ENCODE measurements at regions not wholly inside any gene's neighbourhood (a gene's known extent, or its start where the extent isn't known, plus 50 kb on each side); places are given as distances from the start of the nearest gene placed in this dataset.

- DNase-seq, result no peak
These were observed 475.2 kb downstream of the CDK5RAP2 start for GRCh38 chr9:120104771-120105170.

DNA sequence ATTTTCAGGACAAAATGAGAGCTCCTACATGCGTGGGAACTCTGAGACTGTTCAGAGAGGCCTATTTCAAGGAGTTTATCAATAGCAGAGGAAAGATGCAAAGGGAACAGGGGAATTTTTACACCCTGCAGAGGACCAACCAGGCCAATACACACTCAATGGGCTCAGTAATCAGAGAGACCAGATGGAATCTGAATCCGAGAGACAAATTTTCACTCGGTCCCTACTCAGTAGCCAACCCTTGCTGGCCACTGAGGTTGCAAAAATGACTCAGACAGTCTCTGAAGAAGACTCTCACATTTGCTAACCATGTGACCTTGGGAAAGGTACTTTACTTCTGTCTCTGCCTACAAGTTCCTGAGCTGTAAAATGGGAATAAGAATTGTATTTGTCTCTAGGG is 479.4 kb downstream of the CDK5RAP2 start:
- no peak for DNase-seq

- DNase-seq, result peak; percentile 33
These were observed 480.9 kb downstream of the CDK5RAP2 start for GRCh38 chr9:120099065-120099464.

- DNase-seq, result no peak
These were observed 481.4 kb downstream of the CDK5RAP2 start for GRCh38 chr9:120098584-120098983.

DNA sequence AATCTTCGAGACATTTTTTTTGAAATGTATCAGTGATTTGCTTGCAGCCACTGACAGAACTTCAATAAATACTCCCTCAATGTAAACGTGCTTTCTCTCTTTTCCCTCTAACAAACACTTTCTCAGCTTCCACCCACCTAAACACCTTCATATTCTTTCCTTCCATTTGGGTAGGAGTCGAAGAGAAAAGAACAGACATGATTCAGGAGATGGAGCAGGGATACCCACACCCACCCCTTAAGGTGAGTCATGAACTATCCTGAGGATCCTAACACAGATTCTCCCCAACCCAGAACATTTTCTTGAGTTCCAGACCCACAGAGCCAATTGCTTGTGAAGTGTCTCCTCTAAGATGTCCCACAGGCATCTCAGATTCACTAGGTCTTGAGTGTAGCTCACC is 488.8 kb downstream of the CDK5RAP2 start:
- DNase-seq, result no peak

DNA sequence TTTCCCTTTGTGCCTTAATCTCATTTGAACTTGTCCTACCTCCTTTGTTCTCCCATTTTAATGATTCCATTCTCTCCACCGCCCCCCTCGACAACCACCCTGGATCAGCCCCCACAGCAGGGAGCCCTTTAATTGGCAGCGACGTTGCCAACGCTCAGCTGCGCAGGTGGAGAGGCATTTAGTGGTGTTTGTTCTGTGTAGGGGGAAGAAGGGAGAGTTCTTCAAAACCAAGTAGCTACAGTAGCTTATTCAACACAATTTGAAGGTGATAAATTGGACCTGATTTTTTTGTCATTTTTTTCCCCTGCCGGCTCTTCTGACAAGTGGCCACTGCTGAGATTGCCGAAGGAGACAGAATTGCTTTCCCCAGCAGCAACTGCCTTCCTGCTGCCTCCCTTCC is 499.1 kb downstream of the CDK5RAP2 start:
- DNase-seq, result no peak

DNA sequence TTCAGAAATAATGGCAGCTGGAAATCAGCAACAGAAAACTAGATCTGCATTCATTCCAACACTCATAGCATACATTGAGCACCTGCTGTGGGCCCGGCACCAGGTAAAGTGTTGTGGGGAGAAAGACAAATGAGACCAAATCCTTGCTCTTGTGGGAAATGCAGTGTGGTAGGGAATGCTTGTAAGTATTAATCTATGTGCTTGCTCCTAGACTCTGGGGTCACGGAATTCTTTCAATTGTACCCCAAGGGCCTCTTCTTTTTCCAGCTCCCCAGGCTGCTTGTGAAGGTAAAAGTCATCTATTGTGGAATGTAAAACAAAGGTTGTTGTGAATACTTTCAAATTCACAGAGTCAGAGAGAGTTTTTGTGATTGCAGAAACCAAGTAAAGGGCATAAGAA is 501.9 kb downstream of the CDK5RAP2 start:
- no peak for DNase-seq

- DNase-seq, result no peak
These were observed 508.2 kb downstream of the CDK5RAP2 start for GRCh38 chr9:120071760-120072159.

GRCh38 chr9:120066315-120066714 is 513.7 kb downstream of the CDK5RAP2 start:
- DNase-seq, result no peak

DNA sequence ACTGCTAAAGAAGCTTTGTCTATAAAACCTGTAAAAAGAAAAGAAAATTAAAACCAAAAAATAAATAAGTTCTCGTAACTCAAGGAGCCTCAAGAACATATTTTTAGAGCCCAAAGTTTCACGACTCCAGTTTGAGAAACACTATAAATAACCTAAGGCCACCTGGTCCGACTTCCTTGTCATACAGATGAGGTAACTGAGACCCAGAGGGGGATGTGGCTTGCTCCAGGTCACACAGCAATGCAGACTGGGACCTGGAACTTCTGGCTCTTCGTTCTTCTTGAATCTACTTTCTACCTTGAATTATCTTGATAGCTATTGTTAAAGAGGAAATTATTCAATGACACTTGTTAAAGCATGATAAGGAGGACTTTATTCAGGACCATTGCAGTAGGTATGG is 514.8 kb downstream of the CDK5RAP2 start:
- DNase-seq, result no peak

- no peak for DNase-seq
These were observed 535.0 kb downstream of the CDK5RAP2 start for GRCh38 chr9:120045011-120045410.

GRCh38 chr9:120043448-120043847 is 536.5 kb downstream of the CDK5RAP2 start:
- peak; percentile 58 for DNase-seq

DNA sequence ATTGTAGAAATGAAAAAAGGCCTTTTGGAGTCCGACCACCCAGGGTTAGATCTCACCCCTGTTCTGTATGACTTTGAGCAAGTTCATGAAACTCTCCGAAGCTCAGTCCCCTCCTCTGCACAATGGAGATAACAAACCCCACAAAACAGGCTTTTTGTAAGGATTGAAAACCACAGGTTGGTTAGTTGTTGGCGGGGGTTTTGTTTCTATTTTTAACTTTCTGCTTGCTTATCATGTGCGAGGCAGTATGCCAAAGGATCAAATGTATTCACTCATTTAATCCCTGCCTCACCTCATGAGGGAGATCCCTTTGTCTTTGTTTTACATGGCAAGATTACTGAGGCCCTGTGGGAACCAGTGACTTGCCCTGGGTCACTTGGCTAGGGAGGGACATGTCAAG is 539.1 kb downstream of the CDK5RAP2 start:
- no peak for DNase-seq

DNA sequence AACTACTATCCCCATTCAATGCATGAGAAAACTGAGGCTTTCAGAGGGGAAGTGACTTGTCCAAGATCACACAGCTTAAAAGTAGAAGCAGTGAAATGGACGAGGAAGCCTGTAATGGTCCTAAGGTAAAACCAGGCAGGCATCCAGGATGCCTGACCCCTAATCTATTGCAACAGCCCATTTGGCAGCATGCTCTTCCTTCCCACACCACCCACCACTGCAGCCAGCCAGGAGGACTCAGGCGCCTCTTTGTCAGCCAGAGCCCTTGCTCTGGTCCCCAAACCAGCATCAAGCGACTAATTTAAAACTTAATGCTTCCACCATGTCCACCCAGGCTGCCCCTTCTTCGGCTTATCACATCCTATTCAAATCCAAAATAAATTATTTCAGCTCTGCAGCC is 541.6 kb downstream of the CDK5RAP2 start:
- DNase-seq, result no peak

DNA sequence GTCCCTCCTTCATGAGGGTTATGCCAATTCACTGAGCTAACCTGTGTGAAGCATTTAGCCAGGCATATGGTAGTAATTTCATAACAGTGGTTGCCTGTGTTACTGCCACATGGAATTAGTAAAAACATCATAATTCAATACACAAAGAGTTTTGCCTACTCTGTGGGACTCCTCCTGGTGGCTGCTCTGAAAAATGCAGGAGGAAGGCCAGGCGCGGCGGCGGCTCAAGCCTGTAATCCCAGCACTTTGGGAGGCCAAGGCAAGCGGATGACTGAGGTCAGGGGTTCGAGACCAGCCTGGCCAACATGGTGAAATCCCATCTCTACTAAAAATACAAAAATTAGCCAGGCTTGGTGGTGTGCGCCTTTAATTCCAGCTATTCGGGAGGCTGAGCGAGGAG is 547.3 kb downstream of the CDK5RAP2 start:
- DNase-seq, result no peak

- DNase-seq, result no peak
These were observed 549.1 kb downstream of the CDK5RAP2 start for GRCh38 chr9:120030847-120031246.

GRCh38 chr9:120018550-120018949 is 561.4 kb downstream of the CDK5RAP2 start:
- no peak for DNase-seq

GRCh38 chr9:120018037-120018436 is 561.9 kb downstream of the CDK5RAP2 start:
- DNase-seq, result no peak

DNA sequence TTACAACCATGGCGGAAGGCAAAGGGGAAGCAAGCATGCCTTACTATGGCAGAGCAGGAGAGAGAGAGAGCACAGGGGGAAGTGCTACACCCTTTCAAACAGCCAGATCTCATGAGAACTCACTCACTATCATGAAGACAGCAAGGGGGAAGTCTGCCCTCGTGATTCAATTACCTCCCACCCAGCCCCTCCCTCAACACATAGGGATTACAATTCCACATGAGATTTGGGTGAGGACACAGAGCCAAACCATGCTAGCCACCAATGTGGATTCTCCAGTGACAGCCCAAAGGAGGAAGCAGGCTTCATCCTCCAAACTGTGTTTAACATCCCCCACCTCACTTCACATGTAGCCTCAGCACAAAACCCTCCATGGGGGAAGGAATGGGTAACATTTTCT is 563.7 kb downstream of the CDK5RAP2 start:
- no peak for DNase-seq

- DNase-seq, result no peak
These were observed 565.2 kb downstream of the CDK5RAP2 start for GRCh38 chr9:120014796-120015195.

DNA sequence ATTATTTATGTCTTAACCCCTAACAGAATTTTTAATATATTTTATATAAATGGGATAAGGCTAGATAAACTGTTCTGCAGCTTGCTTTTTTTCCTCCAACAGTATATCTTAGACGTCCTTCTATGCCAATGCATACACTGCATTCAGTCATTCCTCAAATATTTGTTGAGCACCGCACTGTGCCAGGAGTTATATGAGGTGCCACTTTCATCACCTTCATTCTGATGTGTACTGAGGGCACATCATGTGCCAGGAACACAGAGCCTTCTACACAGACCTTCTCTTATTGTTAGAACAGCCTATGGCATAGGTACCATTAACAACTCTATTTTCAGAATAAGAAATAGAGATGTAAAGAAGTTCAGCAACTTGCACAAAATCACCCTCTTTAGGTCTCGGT is 570.1 kb downstream of the CDK5RAP2 start:
- DNase-seq, result no peak

GRCh38 chr9:120001536-120001935 is 578.4 kb downstream of the CDK5RAP2 start:
- DNase-seq, result no peak

GRCh38 chr9:119998614-119999013 is 581.4 kb downstream of the CDK5RAP2 start:
- DNase-seq, result no peak

DNA sequence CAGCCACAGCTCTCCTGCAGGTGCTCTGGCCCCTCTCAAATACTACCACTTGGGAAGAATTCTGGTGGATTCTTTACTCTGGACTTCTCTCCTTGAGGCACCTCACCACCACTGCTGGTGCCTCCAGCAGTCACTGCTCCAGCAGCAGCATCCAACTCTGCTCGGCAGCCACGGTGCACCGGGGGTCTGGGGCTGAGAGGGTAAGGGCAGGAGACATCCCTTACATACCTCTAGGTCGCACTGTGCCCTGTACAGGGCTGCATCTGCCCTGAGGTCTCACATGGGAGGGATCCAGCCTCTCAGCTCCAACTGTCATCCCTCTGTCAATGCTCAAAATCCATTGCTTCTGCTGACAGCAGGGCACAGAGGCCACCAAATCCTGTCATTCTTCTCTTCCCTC is 588.2 kb downstream of the CDK5RAP2 start:
- DNase-seq, result no peak

- DNase-seq, result peak; percentile 71
These were observed 593.3 kb downstream of the CDK5RAP2 start for GRCh38 chr9:119986713-119987112.

GRCh38 chr9:119986205-119986604 is 593.8 kb downstream of the CDK5RAP2 start:
- DNase-seq, result peak; percentile 71

Measured in SHP77 treated with DMSO at 0.1 percent for 48 hours (cell line).